ENCODE measurements at regions not wholly inside any gene's neighbourhood (a gene's known extent, or its start where the extent isn't known, plus 50 kb on each side); places are given as distances from the start of the nearest gene placed in this dataset.

GRCh38 chr14:38432186-38432585 lies 176.3 kb upstream of the CLEC14A start:
- intact Hi-C loops (cut with DNase I) = no loop called here
- H3K27me3 ChIP-seq (ENCODE audit: low read depth) = no peaks in the 10 kb centered on the region
- no peaks in the 10 kb centered on the region for H3K4me1 ChIP-seq
- H3K36me3 ChIP-seq = no peaks in the 10 kb centered on the region
- no peak for ATAC-seq
- H3K4me3 ChIP-seq = no peak overlapping the region
- H3K27ac ChIP-seq = no peak overlapping the region
- DNase-seq = no peak
- no peaks in the 10 kb centered on the region for H3K9me3 ChIP-seq
- no peak for TF ChIP-seq CTCF (IDR thresholded peaks at IDR 0.05)

GRCh38 chr14:38431156-38431555 lies 175.3 kb upstream of the CLEC14A start:
- ATAC-seq (no peak), DNase-seq (no peak)
- no peaks in the 10 kb centered on the region for H3K9me3 ChIP-seq
- H3K27me3 ChIP-seq (ENCODE audit: low read depth) = no peaks in the 10 kb centered on the region
- no peak overlapping the region for H3K4me3 ChIP-seq
- no peak overlapping the region for H3K27ac ChIP-seq
- intact Hi-C loops (cut with DNase I) = no loop called here
- no peaks in the 10 kb centered on the region for H3K4me1 ChIP-seq
- TF ChIP-seq CTCF (IDR thresholded peaks at IDR 0.05) = no peak
- no peaks in the 10 kb centered on the region for H3K36me3 ChIP-seq

GRCh38 chr14:38430522-38430921 lies 174.6 kb upstream of the CLEC14A start:
- no peak overlapping the region for H3K27ac ChIP-seq
- no peak for DNase-seq
- no peaks in the 10 kb centered on the region for H3K9me3 ChIP-seq
- ATAC-seq = no peak
- no peaks in the 10 kb centered on the region for H3K36me3 ChIP-seq
- no peaks in the 10 kb centered on the region for H3K4me1 ChIP-seq
- no peak for TF ChIP-seq CTCF (IDR thresholded peaks at IDR 0.05)
- H3K4me3 ChIP-seq = no peak overlapping the region
- no peaks in the 10 kb centered on the region for H3K27me3 ChIP-seq (ENCODE audit: low read depth)
- intact Hi-C loops (cut with DNase I) = no loop called here

- Histone ChIP-seq H3K4me3 (no peak overlapping the region), H3K36me3 (no peaks in the 10 kb centered on the region), H3K4me1 (no peaks in the 10 kb centered on the region), H3K9me3 (peaks cover 20% of the 10 kb centered on the region), H3K27me3 (ENCODE audit: low read depth) (no peaks in the 10 kb centered on the region), H3K27ac (no peak overlapping the region)
- ATAC-seq = no peak
- intact Hi-C loops (cut with DNase I) = no loop called here
- no peak for DNase-seq
- no peak for TF ChIP-seq CTCF (IDR thresholded peaks at IDR 0.05)
These were observed 169.6 kb upstream of the CLEC14A start for GRCh38 chr14:38425324-38425976.

GRCh38 chr14:38420048-38420447 lies 164.2 kb upstream of the CLEC14A start:
- no peak overlapping the region for H3K4me3 ChIP-seq
- no peak overlapping the region for H3K27ac ChIP-seq
- TF ChIP-seq CTCF (IDR thresholded peaks at IDR 0.05) = no peak
- peaks cover 20% of the 10 kb centered on the region for H3K9me3 ChIP-seq
- ATAC-seq (no peak), DNase-seq (no peak)
- intact Hi-C loops (cut with DNase I) = no loop called here
- H3K36me3 ChIP-seq = no peaks in the 10 kb centered on the region
- H3K27me3 ChIP-seq (ENCODE audit: low read depth) = no peaks in the 10 kb centered on the region
- no peaks in the 10 kb centered on the region for H3K4me1 ChIP-seq
